HG02623 (cell line): ENCODE measurements at regions not wholly inside any gene's neighbourhood (a gene's known extent, or its start where the extent isn't known, plus 50 kb on each side); places are given as distances from the start of the nearest gene placed in this dataset.

Source experiments
- ATAC-seq: cut with Tn5 transposase; IDR thresholded peaks from one replicate; pipeline ENCODE4 v1.9.1; 2021; ENCODE audit warnings: moderate library complexity; ENCODE audit not compliant: unreplicated experiment

DNA sequence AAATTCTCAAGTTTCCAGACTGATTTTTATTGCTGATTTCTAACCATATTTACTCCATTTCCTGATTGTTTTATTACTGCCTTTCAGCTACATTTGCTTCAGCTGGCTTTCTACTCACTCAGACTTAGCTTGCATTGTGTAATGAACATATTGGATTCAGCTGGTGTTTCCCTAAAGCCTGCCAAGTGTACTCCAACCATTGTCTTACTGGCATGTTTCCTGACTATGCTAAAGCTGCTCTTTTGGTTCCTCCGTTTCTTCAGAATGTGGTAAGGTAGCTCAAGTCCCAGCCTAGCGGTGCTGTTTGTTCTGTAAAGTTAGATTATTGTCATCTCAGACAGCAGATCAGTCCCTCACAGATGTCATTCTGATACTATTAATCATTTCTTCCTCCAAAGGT, 53.1 kb upstream of the GLRA2 start:
- no peak for ATAC-seq

DNA sequence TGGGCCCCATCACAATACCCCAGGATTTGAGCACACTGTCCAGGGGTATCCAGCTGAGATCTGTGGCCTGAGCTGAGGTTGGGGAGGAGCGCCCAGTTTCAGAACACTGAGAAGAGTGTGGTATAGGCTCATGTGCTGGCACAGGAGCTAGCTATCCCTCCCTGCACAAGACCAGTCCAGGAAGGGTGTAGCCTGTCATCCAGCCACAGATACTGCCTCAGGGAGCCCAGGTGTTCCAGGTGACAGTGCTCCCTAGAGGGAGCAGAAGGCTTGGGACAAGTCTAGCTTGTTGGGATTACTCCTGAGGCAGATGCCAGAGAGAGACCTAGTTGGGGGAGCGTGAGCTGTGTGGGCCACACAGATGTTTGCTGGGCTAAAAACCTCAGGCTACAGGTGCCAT, 79.6 kb upstream of the GLRA2 start:
- no peak for ATAC-seq

DNA sequence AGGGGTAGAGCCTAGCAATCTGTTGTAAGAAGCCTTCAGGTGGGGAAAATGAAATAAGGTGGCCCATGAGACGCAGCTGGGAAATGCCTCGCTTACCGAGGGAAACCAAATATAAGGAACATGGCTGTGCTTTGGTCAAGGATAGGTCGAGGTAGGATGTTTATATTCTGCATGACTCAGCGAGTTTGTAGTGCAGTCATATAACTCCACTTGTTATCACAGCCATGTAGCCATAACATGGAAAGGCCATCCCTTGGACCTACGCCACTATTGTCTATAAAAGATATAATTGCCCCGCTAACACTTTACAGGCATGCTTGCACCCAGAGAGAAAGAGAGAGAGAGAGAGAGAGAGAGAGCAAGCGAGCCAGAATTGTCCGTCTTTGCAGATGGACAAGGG, 80.9 kb upstream of the GLRA2 start:
- ATAC-seq, result no peak

DNA sequence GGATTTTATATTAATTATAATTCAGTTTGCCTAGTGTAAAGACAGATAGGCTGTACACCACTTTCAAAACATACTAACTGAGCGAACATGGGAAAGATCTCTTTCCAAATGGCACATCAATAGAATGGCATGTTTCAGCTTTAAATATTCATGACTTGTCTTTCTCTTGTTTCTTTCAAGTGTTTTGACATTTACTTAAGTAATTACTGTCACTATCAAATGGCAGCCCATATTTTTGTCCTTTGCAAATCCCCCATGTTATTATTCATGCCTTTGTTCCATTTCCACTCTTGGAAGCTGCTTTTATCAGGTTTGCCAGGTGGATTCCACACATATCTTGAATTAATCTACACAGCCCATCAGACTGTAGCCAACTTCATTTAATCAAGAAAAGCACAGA, 89.2 kb upstream of the GLRA2 start:
- no peak for ATAC-seq

DNA sequence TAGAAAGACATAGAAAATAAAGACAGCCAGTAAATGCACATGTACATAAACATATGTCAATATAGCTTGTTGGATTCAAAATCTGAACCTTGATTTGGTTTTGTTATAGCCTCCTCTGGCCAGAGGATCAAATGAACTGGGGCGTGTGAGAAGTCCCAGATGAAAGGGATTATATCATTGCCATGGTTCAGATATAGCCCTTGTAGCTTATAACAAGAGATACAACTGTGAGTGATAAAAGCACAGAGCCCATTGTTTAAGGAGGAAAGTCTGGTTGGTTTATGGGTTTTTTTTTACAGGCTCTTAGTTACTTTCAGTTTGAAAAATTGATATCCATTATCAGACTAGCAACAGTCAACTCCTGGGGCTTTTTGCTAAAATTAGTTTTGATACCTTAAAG, 101.7 kb upstream of the GLRA2 start:
- no peak for ATAC-seq

DNA sequence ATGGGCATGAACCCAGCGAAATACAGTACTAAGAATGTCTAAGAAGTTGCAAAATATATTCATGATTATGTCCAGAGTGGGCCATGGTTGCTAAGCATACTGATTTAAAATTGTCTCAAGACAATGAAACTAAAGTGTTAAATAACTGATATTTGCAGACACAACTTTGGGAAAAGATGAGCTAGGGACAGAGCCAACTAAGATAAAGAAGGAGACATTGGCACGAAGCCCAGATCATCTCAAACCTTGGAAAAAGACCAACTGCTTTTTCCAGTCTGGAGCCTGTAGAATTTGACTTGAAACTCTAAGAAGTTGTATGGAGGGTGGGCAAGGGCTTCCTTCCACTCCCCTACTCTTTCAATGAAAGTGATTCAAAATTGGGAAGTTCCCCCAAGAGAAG, 108.5 kb upstream of the GLRA2 start:
- no peak for ATAC-seq

DNA sequence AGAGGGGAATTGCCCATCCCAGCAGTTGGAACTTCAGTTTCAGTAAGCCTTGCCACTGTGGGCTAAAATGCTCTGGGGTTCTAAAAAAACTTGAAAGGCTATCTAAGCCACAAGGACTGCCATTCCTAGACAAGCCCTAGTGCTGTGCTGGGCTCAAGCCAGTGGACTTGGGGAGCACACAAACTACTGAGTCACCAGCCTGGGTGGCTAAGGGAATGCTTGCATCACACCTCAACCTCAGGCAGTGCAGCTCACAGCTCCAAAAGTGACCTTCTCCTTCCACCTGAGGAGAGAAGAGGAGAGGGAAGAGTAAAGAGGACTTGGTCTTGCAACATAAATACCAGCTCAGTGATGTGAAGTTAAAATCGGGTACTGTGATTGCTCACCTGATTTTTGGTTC, 116.7 kb upstream of the GLRA2 start:
- no peak for ATAC-seq

DNA sequence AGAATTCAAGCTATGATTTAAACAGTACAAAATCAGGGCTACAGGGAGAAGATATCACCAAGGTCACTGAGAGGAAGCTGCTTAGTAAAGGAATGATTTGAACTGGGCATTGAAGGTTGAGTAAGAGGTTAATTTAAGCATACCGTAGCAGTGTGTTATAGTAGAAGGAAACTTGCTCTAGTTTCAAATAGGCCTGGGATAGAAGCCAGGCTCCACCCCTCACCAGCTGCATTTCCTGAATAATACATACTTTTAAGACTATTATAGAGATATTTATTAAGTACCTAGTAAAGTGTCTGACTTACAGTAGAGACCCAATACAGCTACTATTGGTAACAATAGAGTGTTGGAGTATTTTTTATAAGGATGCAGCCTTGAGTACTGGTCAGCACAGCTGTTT, 118.0 kb upstream of the GLRA2 start:
- no peak for ATAC-seq

DNA sequence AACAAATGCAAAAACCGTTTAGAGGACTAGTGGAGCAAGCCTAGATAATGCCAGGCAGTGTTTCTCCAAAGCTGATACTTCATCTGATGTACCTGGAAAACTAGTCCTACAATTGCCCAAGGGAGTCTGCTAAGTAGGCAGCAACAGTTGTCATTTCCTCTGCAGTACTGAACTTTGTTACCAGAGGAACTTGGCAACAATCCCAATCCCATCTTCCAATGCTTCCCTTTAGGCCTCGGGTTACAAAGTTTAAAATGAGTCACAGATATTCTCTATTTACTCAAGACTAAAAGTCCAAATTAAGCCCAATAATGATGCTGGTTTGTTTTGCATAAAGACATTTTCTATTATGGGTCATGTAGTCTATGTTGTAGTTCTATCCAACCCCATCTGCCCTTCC, 120.0 kb upstream of the GLRA2 start:
- ATAC-seq, result no peak

DNA sequence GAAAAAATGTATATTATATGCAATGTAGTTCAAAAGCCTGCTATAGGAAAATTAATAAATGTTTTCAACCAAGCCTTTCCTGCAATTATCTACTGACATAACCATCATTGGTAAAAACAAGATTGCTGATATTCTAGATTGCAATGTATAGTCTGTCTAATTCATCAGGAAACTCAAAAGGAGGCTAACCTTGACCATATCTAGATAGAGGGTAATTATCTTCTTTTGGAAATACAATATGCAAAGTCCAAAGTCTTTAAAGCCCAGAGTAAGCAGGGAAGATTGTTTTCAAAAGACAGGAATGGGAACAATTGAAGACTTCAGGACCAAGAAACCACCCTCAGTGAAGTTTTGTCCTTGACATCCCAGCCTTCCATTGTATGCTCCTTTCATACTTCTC, 123.1 kb upstream of the GLRA2 start:
- no peak for ATAC-seq

DNA sequence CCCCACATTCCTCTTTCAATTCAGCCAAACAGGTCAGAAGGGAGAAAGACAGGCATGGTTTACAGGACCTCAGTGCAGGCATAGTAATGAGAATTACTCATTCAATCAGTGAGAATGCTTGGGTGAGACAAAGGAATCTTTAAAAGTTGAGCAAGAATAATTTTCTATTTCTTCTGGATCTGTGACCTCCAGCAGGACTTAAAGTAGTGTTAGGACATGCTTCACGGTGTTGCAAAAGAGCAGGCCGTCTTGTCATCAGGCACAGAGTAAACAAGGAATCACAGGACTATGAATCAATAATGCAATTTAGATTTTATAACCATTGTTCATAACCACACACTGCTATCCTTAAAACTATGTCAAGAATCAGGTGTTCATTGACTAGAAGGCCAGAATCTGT, 130.6 kb upstream of the GLRA2 start:
- no peak for ATAC-seq

DNA sequence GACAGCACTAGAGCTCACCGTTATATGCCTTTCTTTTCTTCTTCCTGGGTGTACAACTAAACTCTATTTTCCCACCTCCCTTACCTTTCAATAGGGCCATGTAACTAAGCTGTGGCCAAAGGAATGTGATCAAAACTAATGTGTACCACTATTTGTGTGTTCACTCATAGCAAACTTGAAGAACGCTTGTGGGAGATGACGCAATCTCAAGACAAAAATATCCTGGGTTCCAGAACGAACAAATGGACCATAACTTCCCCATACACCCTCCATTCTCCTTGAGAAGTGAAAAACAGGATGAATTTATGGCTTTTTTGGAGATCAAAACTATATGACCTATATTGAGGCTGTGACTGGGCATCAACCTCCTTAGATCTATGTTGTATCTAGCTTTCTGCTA, 139.7 kb upstream of the GLRA2 start:
- ATAC-seq, result no peak

DNA sequence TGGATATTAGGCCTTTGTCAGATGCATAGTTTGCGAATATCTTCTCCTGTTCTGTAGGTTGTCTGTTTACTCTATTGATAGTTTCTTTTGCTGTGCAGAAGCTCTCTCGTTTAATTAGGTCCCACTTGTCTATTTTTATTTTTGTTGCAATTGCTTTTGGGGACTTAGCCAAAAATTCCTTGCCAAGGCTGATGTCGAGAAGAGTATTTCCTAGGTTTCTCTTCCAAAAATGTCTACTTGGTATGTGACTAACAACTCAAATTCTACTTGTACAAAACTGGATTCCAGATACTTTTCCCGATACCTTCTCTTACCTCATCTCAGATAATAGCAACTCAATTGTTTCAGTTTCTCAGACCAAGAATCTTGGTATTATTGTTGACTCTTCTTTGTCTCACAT, 142.4 kb upstream of the GLRA2 start:
- ATAC-seq, result no peak

DNA sequence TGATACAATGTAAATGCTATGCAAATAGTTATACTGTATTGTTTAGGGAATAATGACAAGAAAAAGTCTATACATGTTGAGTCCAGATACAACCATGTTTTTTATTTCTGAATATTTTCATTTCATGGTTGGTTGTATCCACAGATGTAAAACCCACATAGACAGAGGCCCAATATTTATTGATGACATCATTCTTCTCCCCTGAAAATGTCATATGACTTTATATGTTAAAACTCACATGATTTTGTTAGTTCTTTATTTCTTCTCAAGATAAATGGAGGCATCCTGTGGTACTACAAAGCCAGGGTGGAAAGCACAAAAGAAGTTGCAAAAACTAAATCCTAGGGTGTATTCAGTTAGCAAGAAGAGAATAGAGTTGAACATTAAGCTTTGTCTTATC, 149.3 kb upstream of the GLRA2 start:
- ATAC-seq, result no peak

DNA sequence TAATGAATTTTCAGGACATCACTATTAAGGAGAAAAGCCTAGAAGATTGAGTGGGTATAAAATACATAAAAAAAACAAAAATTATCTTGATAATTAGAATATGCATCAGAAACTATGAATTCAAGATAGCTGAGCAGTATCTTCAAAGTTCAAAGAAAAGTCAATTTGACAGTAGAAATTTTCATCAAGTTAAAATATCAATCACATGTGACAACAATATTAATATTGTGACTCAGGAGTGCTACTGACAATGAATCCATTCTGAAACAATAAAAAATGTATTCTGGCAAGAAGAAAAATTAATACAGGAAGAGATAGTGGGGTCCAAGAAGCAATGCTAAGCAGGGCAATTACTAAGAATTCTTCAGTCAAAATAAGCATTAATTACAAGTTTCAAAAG, 151.9 kb upstream of the GLRA2 start:
- ATAC-seq, result no peak

DNA sequence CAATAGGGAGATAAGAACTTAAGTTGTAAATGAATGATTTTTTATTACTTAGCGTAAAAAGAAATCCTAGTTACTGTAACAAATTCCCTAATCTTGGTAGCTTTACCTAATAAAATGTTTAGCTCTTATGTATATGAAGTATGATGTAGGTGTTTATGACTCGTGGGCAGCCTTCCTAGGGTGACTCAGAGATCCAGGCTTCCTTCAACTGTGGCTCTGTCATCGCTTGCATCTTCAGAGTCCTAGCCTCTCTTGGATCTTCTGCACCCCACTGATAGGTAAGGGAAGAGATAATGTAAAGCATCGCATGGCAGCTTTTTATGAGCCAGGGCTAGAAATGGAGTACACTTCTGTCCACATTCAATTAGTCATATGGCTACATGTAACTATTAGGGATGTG, 165.6 kb upstream of the GLRA2 start:
- no peak for ATAC-seq

DNA sequence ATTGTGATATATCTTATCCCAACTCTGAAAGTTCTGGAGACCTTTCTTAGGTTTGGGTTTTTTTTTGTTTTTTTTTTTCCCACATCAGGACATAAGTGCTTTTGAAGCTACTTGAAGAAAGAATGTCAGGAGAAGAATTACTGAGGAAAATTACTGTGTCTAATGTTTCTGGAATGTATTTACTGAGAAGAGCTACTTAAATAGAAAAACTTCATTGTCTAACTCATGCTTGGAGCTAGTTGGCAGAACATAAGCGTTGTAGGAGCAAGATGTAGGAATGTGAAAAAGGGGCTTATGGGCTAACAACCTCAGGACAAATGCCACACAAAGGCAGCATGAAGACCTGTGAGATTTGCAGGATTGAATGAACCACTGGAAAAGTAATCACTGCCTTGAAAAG, 166.6 kb upstream of the GLRA2 start:
- ATAC-seq, result no peak

DNA sequence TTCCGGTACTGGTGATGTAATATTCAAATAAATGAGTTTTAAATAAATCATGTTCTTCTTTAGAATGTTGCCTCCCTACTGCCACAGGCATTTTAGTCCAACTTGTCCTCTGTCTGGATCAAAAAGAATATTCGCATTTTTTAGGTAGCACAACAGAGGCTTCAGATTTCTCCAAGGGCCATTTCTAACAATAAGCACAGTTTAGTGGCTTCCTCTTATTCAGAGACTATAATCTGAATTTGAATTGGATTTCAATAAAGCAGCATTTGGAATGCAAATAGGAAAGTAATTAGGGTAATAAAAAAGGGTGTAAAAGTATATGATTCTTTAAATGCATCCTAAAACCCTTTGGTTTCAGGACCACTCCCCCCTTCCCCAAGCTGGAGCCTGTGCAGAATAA, 167.9 kb upstream of the GLRA2 start:
- ATAC-seq, result no peak

DNA sequence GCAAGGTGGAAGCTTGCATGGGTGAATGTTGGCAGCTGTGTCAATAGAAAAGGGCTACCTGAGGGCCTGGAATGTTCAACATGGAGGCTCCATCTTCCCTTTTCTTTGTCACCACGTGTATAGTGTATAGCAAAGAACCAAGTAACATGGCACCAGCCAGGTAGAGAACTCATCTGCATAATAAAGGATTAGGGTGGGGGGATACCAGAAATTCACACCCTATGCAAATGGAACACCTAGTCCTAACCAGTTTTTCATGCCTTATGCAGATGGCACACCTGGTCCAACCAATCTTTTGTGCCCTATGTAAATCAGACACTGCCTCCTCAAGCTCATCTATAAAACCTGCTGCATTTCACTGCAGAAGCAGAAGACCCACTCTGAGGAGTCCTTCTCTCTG, 169.6 kb upstream of the GLRA2 start:
- ATAC-seq, result no peak

DNA sequence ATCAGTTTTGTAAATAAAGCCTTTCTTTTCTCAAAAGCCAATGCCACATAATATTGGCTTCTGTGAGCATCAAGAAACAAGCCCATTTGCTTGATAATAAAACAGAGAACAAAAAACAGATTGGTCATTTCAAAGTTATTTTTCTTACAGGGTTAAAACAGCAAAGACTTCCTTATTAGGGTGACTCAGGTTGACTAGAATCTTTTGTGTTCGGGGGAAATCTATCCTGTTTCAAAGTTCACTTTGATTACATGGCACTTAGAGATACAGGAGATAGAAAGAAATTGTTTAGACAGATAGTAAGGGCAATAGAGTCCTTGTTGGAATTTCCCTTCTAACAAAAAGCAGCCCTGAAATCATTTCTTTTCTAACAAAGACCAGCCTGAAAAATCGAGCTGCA, 170.0 kb upstream of the GLRA2 start:
- no peak for ATAC-seq

DNA sequence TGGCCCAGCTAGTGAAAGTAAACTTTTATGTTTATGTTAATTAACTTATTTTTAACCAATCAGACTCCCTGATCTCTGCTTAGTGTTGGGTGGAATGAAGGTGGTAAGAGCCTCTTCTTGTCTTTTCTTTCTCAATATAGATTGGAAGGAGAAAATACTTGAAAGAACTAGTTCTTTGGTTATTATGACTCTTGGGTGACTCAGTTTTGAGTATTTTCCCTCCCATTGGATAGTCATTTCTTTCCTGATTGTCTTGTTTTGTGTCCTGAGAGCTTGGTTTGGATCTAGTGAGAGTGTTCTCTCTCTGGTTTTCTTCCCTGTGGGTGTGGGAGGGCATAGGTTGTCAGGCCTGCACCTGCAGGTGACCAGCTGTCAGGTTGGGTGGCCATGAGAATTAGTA, 172.0 kb upstream of the GLRA2 start:
- ATAC-seq, result no peak

DNA sequence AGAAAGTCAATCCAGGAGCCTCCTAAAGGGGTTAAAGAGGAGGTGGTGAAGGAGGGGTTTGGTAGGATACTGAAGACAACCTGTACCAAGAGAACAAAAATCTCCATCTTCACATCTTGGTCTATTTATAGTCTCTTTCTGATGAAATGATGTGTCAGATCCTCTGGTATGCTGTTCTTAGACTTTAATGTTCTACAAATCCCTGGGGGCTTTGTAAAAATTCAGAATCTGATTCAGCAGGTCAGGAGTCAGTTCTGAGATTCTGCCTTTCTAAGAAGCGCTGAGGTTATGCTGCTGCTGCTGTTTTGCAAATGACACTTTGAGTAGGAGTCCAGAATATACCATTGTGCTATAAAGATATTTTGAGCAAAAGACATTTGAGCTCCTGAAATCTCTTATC, 172.9 kb upstream of the GLRA2 start:
- no peak for ATAC-seq

DNA sequence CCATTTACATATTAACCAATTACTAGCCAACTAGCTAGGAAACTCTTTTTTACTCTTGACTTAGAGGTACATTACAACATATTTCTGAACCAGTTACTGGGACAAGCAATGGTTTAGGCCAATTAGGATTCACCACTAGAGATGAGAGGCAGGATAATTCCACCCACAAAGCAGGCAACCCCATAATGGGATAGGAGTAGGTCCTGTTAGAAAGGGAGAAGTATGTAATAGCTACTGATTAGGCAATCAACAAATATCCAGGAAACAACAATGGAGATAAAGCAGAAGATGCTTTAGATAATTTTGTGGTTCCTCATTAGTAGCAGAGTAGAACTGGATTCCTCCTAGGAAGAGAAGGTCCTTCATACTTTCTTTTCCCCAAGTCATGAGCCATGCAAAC, 173.8 kb upstream of the GLRA2 start:
- no peak for ATAC-seq

DNA sequence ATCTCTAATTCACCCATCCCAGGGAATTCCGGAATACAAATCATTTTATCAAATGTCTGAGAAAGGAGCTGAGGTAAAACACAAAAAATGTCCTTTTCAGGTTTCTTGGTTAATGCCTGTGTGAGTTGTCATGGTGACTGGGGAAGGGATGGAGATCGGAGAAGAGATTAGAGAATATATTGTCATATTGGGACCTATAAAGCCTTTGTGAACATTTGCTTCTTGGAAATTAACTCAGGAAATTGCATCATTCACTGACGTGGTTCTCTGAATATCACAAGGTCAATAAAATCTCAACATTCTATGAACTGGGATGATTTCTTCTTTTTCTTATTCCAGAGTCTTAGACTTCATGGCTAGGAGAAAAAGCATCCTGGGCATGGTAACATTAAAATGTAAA, 174.8 kb upstream of the GLRA2 start:
- ATAC-seq, result no peak
